GM12878 (cell line): ENCODE measurements at regions not wholly inside any gene's neighbourhood (a gene's known extent, or its start where the extent isn't known, plus 50 kb on each side); places are given as distances from the start of the nearest gene placed in this dataset.

Source experiments
- ATAC-seq: fragments of 200-7000 bp; cut with Tn5 transposase; 3 replicates; pipeline ENCODE4 v1.9.1; 2020; ENCODE audit warnings: mild to moderate bottlenecking, moderate library complexity
- BruUV-seq: library from RNA; stranded (reverse); fragments of 400-500 nt; replicated peaks from 2 replicates; lab custom pipeline; 2021; lab: Mats Ljungman, UMichigan
- CTCF ChIA-PET: fragments of 300-600 bp; sonication (Branson Sonifier 250); formaldehyde crosslinking; extraction: SDS; loops from one replicate; lab custom pipeline; 2021; ENCODE audit warnings: inconsistent platforms; lab: Yijun Ruan, JAX
- POLR2A ChIA-PET: fragments of 350-600 bp; formaldehyde crosslinking; extraction: SDS; loops from one replicate; lab custom pipeline; 2021; ENCODE audit warnings: inconsistent platforms; lab: Charles Lee
- RAD21 ChIA-PET: fragments of 300-600 bp; sonication (Branson Sonifier 250); formaldehyde crosslinking; loops from one replicate; lab custom pipeline; 2023; ENCODE audit warnings: antibody characterized with exemption; ENCODE audit not compliant: unreplicated experiment; lab: Charles Lee
- SMC1A ChIA-PET: fragments of 300-600 bp; sonication (Branson Sonifier 250); formaldehyde crosslinking; loops from one replicate; lab custom pipeline; 2023; ENCODE audit not compliant: unreplicated experiment, uncharacterized antibody; lab: Charles Lee
- DNase-seq: peaks from one replicate; pipeline ENCODE4 v3.0.0-alpha.2; 2011; ENCODE audit warnings: low read depth, low spot score
- FAIRE-seq: peaks from 3 replicates; lab custom pipeline; 2011; peaks lifted over from hg19 to GRCh38; lab: Jason Lieb, UNC
- H2AFZ ChIP-seq: 2 replicates; pipeline ENCODE4 v1.6.0; 2011; ENCODE audit warnings: low read depth, low read length, control low read depth; ENCODE audit not compliant: control insufficient read depth
- H3K27ac ChIP-seq: 2 replicates; pipeline ENCODE4 v1.5.1; 2011; ENCODE audit warnings: control low read depth; ENCODE audit not compliant: control insufficient read depth, insufficient read depth
- H3K27me3 ChIP-seq, 2 experiments: replicated peaks in 1 of 2; 2 replicates each; pipeline versions ENCODE4 v1.6.0 to v1.6.1; 2011; ENCODE audit warnings: low read length in 1 of 2; ENCODE audit not compliant: control insufficient read depth in 2 of 2, insufficient read depth in 2 of 2
- H3K36me3 ChIP-seq, 2 experiments: 2 replicates each; pipeline ENCODE4 v1.5.1; 2011; ENCODE audit warnings: low read length in 1 of 2; ENCODE audit not compliant: control insufficient read depth in 2 of 2, insufficient read depth in 2 of 2
- H3K4me1 ChIP-seq: 2 replicates; pipeline ENCODE4 v1.6.1; 2011; ENCODE audit warnings: mild to moderate bottlenecking, low read length, moderate library complexity, mixed read lengths; ENCODE audit not compliant: control insufficient read depth, insufficient read depth
- H3K4me2 ChIP-seq: 2 replicates; pipeline ENCODE4 v1.6.0; 2011; ENCODE audit warnings: control low read depth; ENCODE audit not compliant: control insufficient read depth, insufficient read depth
- H3K4me3 ChIP-seq: fragments of 200-600 bp; sonication (generic); 2 replicates; pipeline ENCODE4 v1.5.1; 2016
- H3K79me2 ChIP-seq: 2 replicates; pipeline ENCODE4 v1.6.0; 2011; ENCODE audit warnings: low read length; ENCODE audit not compliant: control insufficient read depth, insufficient read depth
- H3K9ac ChIP-seq: 2 replicates; pipeline ENCODE4 v1.8.0; 2011; ENCODE audit warnings: low read length, control low read depth, mixed read lengths; ENCODE audit not compliant: control insufficient read depth, insufficient read depth
- H3K9me3 ChIP-seq: replicated peaks from 3 replicates; pipeline ENCODE4 v1.5.1; 2011; ENCODE audit warnings: mild to moderate bottlenecking, low read length; ENCODE audit not compliant: control insufficient read depth, insufficient read depth
- H4K20me1 ChIP-seq: 2 replicates; pipeline ENCODE4 v1.6.0; 2011; ENCODE audit not compliant: control insufficient read depth, insufficient read depth
- BCL11A ChIP-seq: IDR thresholded peaks from 2 replicates; pipeline ENCODE4 v1.6.1; 2011; ENCODE audit warnings: low read depth, low read length
- CBX5 ChIP-seq: sonication (generic); IDR thresholded peaks from 2 replicates; pipeline ENCODE4 v1.6.1; 2016; ENCODE audit warnings: low read depth, moderate library complexity, mild to moderate bottlenecking, inconsistent platforms
- EGR1 ChIP-seq, 2 experiments: IDR thresholded peaks; 1 replicate in 1 of 2; 2 replicates in 1 of 2; pipeline ENCODE4 v1.6.1; 2011 to 2012; ENCODE audit warnings: low read depth in 2 of 2, low read length in 2 of 2, borderline replicate concordance in 1 of 2, mild to moderate bottlenecking in 1 of 2, moderate library complexity in 1 of 2
- ESRRA ChIP-seq: IDR thresholded peaks from 2 replicates; pipeline ENCODE4 v1.6.1; 2012; ENCODE audit warnings: mild to moderate bottlenecking, low read length, improper control_type of control experiment
- GABPA ChIP-seq: IDR thresholded peaks from 2 replicates; pipeline ENCODE4 v1.6.1; 2014; ENCODE audit warnings: antibody characterized with exemption, low read depth, mild to moderate bottlenecking, inconsistent platforms
- NFIC ChIP-seq: IDR thresholded peaks from 2 replicates; pipeline ENCODE4 v1.6.1; 2012; ENCODE audit warnings: low read depth, mild to moderate bottlenecking, inconsistent platforms, low read length, moderate library complexity
- POU2F2 ChIP-seq: IDR thresholded peaks from 3 replicates; pipeline ENCODE4 v1.6.1; 2011; ENCODE audit warnings: low read depth, mild to moderate bottlenecking, low read length, borderline replicate concordance
- SIX5 ChIP-seq: IDR thresholded peaks from 2 replicates; pipeline ENCODE4 v1.6.1; 2011; ENCODE audit warnings: mild to moderate bottlenecking, low read depth, low read length, moderate library complexity; ENCODE audit not compliant: severe bottlenecking
- YY1 ChIP-seq: IDR thresholded peaks from 2 replicates; pipeline ENCODE4 v1.6.1; 2011; ENCODE audit warnings: low read depth, mild to moderate bottlenecking, low read length
- ZNF207 ChIP-seq: fragments of 450-650 bp; IDR thresholded peaks from 2 replicates; pipeline ENCODE4 v1.6.1; 2014; ENCODE audit warnings: antibody characterized with exemption, mild to moderate bottlenecking, borderline replicate concordance
- ZSCAN29 ChIP-seq: fragments of 450-650 bp; IDR thresholded peaks from 2 replicates; pipeline ENCODE4 v1.6.1; 2017; ENCODE audit warnings: mild to moderate bottlenecking, moderate library complexity
- WGBS: methylation state at CpG from one replicate; pipeline ENCODE4 v1.1.6; 2016; ENCODE audit warnings: low lambda C conversion rate; ENCODE audit not compliant: insufficient replicate concordance, insufficient coverage; ENCODE audit errors: missing lambda C conversion rate; 5-methylcytosine and 5-hydroxymethylcytosine counted together
- in situ Hi-C: fragments of 300-500 bp; cut with MboI; formaldehyde crosslinking; loops from 9 replicates; pipeline ENCODE4 v1.14.3; 2018; ENCODE audit warnings: mixed read lengths
- intact Hi-C: fragments of 100-400 bp; cut with micrococcal nuclease; formaldehyde crosslinking; loops from one replicate; pipeline ENCODE4 v1.14.2; 2022; ENCODE audit not compliant: unreplicated experiment
- TF ChIP-seq, protein P1 (sequence below): fragments of 450-650 bp; conservative IDR thresholded peaks from 2 replicates; pipeline ENCODE4 v1.6.1; 2017; ENCODE audit warnings: mild to moderate bottlenecking, moderate library complexity
- TF ChIP-seq, protein P2 (sequence below): fragments of 450-650 bp; IDR thresholded peaks from 2 replicates; pipeline ENCODE4 v1.6.1; 2016; ENCODE audit warnings: mild to moderate bottlenecking

DNA sequence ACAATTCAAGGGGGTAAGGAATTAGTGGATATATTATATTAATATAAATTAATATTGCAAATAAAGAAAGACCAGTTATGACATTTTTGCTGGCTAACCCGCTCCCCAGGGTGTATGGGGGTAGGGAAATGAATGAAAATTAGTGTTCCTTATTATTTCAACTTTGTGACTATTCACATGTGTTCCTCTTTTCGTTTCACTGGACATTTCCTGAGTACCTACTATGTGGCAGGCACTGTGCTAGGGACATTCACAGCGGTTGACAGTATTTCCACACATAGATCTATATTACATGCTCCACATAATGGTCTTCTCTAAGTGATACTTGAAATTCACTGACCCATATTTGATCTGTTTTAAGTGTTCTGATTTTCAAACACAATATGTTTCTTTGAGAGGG lies 129.8 kb upstream of the USP15 start:
- Histone ChIP-seq H3K9ac (no peak overlapping the region), H3K9me3 (no peaks in the 10 kb centered on the region), H3K36me3 (no peaks in the 10 kb centered on the region), H3K4me3 (no peak overlapping the region), H3K79me2 (no peaks in the 10 kb centered on the region), H4K20me1 (no peaks in the 10 kb centered on the region), H2AFZ (no peak overlapping the region), H3K27me3 (no peaks in the 10 kb centered on the region), H3K27ac (no peak overlapping the region), H3K4me1 (no peaks in the 10 kb centered on the region), H3K4me2 (no peak overlapping the region)
- in situ Hi-C loops (no loop called here), intact Hi-C loops (no loop called here)
- no peak for DNase-seq
- RAD21 ChIA-PET, result no interaction called here
- ATAC-seq, result no peak
- WGBS, result 14% methylated on average over 3 of the region's 3 CpGs
- TF ChIP-seq SIX5 (no peak), ZSCAN29 (no peak), NFIC (no peak), EGR1 (IDR thresholded peaks at IDR 0.05; ENCODE audit: borderline replicate concordance in 1 of 2, low read depth in 2 of 2, low read length in 2 of 2) (no peak), CBX5 (no peak)
- SMC1A ChIA-PET, result no interaction called here
- no peak for FAIRE-seq
- CTCF ChIA-PET, result interaction anchor here (1.8 kb wide), 1 partner anchor 8 kb away, joined by 4 read pairs; no protein-coding TSS in a partner anchor
- POLR2A ChIA-PET, result no interaction called here
- no TSS peak for BruUV-seq

DNA sequence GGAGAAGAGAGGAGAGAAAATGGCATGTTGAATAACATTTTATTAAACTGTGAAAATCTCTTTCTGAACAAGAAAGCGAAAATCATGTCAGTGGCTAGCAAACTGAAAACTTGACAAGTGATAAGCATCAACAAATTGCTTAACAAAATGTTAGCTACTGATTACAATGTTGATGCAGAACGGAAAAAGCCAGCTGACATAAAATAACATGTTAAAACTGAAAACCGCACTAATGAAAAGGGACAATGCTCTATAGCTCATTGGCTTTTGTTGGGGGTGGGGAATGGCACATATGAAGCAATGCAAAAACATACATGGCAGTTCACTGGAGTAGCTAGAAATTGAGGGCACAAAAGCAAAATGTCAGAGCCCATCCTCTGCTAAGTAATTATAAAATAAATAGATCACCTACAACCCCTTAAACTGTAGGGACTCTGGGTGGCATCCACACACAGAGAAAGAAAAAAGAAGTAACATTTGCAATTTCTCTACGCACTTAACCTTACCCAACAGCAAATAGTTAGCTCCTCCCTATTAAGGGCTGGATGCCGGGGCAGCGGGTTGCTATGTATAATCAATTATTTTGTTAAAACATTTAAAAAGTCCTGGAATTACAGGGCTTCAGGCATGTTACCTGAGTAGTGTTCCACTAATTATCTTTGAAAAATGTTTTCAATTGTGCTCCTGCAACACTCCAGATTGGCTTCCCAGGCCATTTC lies 129.2 kb upstream of the USP15 start:
- H3K9ac ChIP-seq, result no peak overlapping the region
- no peak for FAIRE-seq
- no peaks in the 10 kb centered on the region for H4K20me1 ChIP-seq
- POLR2A ChIA-PET, result no interaction called here
- H3K27me3 ChIP-seq, result no peaks in the 10 kb centered on the region
- H3K36me3 ChIP-seq, result no peaks in the 10 kb centered on the region
- 39% methylated on average over 6 of the region's 6 CpGs for WGBS
- BruUV-seq, result no TSS peak
- SMC1A ChIA-PET, result interaction anchor here (1.0 kb wide), 1 partner anchor 59 kb away, joined by 3 read pairs; no protein-coding TSS in a partner anchor
- in situ Hi-C loops (no loop called here), intact Hi-C loops (no loop called here)
- RAD21 ChIA-PET, result no interaction called here
- no peaks in the 10 kb centered on the region for H3K79me2 ChIP-seq
- H3K4me2 ChIP-seq, result no peak overlapping the region
- H3K4me3 ChIP-seq, result no peak overlapping the region
- H3K27ac ChIP-seq, result no peak overlapping the region
- no peaks in the 10 kb centered on the region for H3K9me3 ChIP-seq
- H3K4me1 ChIP-seq, result no peaks in the 10 kb centered on the region
- ATAC-seq, result no peak
- TF ChIP-seq ESRRA (no peak), YY1 (no peak), POU2F2 (no peak), GABPA (no peak), ZNF207 (no peak), BCL11A (no peak)
- TF ChIP-seq, protein P1, sequence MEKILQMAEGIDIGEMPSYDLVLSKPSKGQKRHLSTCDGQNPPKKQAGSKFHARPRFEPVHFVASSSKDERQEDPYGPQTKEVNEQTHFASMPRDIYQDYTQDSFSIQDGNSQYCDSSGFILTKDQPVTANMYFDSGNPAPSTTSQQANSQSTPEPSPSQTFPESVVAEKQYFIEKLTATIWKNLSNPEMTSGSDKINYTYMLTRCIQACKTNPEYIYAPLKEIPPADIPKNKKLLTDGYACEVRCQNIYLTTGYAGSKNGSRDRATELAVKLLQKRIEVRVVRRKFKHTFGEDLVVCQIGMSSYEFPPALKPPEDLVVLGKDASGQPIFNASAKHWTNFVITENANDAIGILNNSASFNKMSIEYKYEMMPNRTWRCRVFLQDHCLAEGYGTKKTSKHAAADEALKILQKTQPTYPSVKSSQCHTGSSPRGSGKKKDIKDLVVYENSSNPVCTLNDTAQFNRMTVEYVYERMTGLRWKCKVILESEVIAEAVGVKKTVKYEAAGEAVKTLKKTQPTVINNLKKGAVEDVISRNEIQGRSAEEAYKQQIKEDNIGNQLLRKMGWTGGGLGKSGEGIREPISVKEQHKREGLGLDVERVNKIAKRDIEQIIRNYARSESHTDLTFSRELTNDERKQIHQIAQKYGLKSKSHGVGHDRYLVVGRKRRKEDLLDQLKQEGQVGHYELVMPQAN, result no peak
- TF ChIP-seq, protein P2, sequence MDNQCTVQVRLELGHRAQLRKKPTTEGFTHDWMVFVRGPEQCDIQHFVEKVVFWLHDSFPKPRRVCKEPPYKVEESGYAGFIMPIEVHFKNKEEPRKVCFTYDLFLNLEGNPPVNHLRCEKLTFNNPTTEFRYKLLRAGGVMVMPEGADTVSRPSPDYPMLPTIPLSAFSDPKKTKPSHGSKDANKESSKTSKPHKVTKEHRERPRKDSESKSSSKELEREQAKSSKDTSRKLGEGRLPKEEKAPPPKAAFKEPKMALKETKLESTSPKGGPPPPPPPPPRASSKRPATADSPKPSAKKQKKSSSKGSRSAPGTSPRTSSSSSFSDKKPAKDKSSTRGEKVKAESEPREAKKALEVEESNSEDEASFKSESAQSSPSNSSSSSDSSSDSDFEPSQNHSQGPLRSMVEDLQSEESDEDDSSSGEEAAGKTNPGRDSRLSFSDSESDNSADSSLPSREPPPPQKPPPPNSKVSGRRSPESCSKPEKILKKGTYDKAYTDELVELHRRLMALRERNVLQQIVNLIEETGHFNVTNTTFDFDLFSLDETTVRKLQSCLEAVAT, result no peak
- DNase-seq, result no peak
- CTCF ChIA-PET, result interaction anchor here (1.8 kb wide), 1 partner anchor 8 kb away, joined by 4 read pairs; no protein-coding TSS in a partner anchor
- H2AFZ ChIP-seq, result no peak overlapping the region
